ENCODE measurements at regions not wholly inside any gene's neighbourhood (a gene's known extent, or its start where the extent isn't known, plus 50 kb on each side); places are given as distances from the start of the nearest gene placed in this dataset.

GRCh38 chr13:30816736-30817135 lies 81.4 kb downstream of the ALOX5AP start:
- Mint-ChIP-seq H3K27ac (no peak overlapping the region), H3K4me1 (ENCODE audit: low read depth) (peaks cover 5% of the 10 kb centered on the region), H3K4me3 (no peak overlapping the region), H3K36me3 (ENCODE audit: low read depth) (no peaks in the 10 kb centered on the region), H3K27me3 (ENCODE audit: low read depth) (peaks cover 24% of the 10 kb centered on the region), H3K9me3 (no peaks in the 10 kb centered on the region)

DNA sequence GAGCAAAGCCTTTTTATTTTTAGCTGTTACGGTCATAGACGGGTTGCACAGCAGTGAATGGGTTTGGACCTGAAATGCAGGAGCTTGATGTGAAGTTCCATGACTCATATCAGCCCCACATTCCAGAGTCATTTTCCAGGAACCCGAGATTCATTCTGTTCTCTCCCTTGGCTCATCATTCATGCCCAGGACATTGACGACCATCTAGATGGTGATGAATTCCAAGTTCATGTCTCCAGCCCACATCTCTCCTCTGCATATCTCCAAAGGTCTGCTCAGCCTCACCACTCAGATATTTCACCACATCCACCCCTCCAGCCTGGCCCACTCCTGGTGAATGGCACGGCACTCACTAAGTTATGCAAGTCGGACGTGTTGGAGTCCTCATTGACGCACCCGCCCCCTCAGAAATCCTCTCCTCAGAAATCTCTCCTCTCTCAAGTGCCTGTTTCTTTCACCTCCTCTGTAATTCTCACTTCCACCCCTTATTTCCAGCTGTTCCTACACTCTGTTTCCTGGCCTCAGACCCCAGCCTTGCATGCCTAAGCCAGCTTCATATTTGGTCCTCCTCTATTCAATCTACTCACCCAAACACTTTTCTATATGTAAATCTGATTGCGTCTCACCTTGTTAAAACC lies 83.1 kb downstream of the ALOX5AP start:
- H3K9me3 Mint-ChIP-seq: no peaks in the 10 kb centered on the region
- H3K4me1 Mint-ChIP-seq (ENCODE audit: low read depth): peaks cover 9% of the 10 kb centered on the region
- no peak overlapping the region for H3K4me3 Mint-ChIP-seq
- peaks cover 27% of the 10 kb centered on the region for H3K27me3 Mint-ChIP-seq (ENCODE audit: low read depth)
- no peak overlapping the region for H3K27ac Mint-ChIP-seq
- H3K36me3 Mint-ChIP-seq (ENCODE audit: low read depth): no peaks in the 10 kb centered on the region

GRCh38 chr13:30819136-30819888 lies 84.0 kb downstream of the ALOX5AP start:
- peaks cover 27% of the 10 kb centered on the region for H3K27me3 Mint-ChIP-seq (ENCODE audit: low read depth)
- no peaks in the 10 kb centered on the region for H3K36me3 Mint-ChIP-seq (ENCODE audit: low read depth)
- no peak overlapping the region for H3K4me3 Mint-ChIP-seq
- peaks cover 9% of the 10 kb centered on the region for H3K4me1 Mint-ChIP-seq (ENCODE audit: low read depth)
- no peaks in the 10 kb centered on the region for H3K9me3 Mint-ChIP-seq
- no peak overlapping the region for H3K27ac Mint-ChIP-seq

GRCh38 chr13:30821421-30821820 lies 84.7 kb upstream of the MEDAG start:
- H3K27ac Mint-ChIP-seq: no peak overlapping the region
- no peaks in the 10 kb centered on the region for H3K36me3 Mint-ChIP-seq (ENCODE audit: low read depth)
- H3K4me1 Mint-ChIP-seq (ENCODE audit: low read depth): peaks cover 9% of the 10 kb centered on the region
- H3K9me3 Mint-ChIP-seq: no peaks in the 10 kb centered on the region
- peaks cover 23% of the 10 kb centered on the region for H3K27me3 Mint-ChIP-seq (ENCODE audit: low read depth)
- no peak overlapping the region for H3K4me3 Mint-ChIP-seq

GRCh38 chr13:30824651-30825050 lies 81.4 kb upstream of the MEDAG start:
- no peaks in the 10 kb centered on the region for H3K36me3 Mint-ChIP-seq (ENCODE audit: low read depth)
- H3K4me3 Mint-ChIP-seq: no peak overlapping the region
- peaks cover 13% of the 10 kb centered on the region for H3K27me3 Mint-ChIP-seq (ENCODE audit: low read depth)
- H3K4me1 Mint-ChIP-seq (ENCODE audit: low read depth): peaks cover 6% of the 10 kb centered on the region
- H3K9me3 Mint-ChIP-seq: no peaks in the 10 kb centered on the region
- H3K27ac Mint-ChIP-seq: no peak overlapping the region

GRCh38 chr13:30826911-30827577 lies 79.0 kb upstream of the MEDAG start:
- no peak overlapping the region for H3K27ac Mint-ChIP-seq
- H3K27me3 Mint-ChIP-seq (ENCODE audit: low read depth): peaks cover 13% of the 10 kb centered on the region
- no peaks in the 10 kb centered on the region for H3K36me3 Mint-ChIP-seq (ENCODE audit: low read depth)
- peaks cover 11% of the 10 kb centered on the region for H3K4me1 Mint-ChIP-seq (ENCODE audit: low read depth)
- H3K4me3 Mint-ChIP-seq: no peak overlapping the region
- H3K9me3 Mint-ChIP-seq: no peaks in the 10 kb centered on the region

- Mint-ChIP-seq H3K9me3 (no peaks in the 10 kb centered on the region), H3K4me1 (ENCODE audit: low read depth) (peaks cover 11% of the 10 kb centered on the region), H3K27ac (no peak overlapping the region), H3K4me3 (no peak overlapping the region), H3K36me3 (ENCODE audit: low read depth) (no peaks in the 10 kb centered on the region), H3K27me3 (ENCODE audit: low read depth) (peaks cover 13% of the 10 kb centered on the region)
Observed at GRCh38 chr13:30827578-30827925, 78.5 kb upstream of the MEDAG start.

GRCh38 chr13:30829145-30829832 lies 76.8 kb upstream of the MEDAG start:
- H3K27ac Mint-ChIP-seq: no peak overlapping the region
- H3K4me1 Mint-ChIP-seq (ENCODE audit: low read depth): peaks cover 8% of the 10 kb centered on the region
- no peaks in the 10 kb centered on the region for H3K36me3 Mint-ChIP-seq (ENCODE audit: low read depth)
- peaks cover 10% of the 10 kb centered on the region for H3K27me3 Mint-ChIP-seq (ENCODE audit: low read depth)
- H3K9me3 Mint-ChIP-seq: no peaks in the 10 kb centered on the region
- H3K4me3 Mint-ChIP-seq: no peak overlapping the region

GRCh38 chr13:30829833-30830637 lies 76.0 kb upstream of the MEDAG start:
- H3K4me3 Mint-ChIP-seq: no peak overlapping the region
- H3K9me3 Mint-ChIP-seq: no peaks in the 10 kb centered on the region
- peaks cover 8% of the 10 kb centered on the region for H3K4me1 Mint-ChIP-seq (ENCODE audit: low read depth)
- H3K27ac Mint-ChIP-seq: no peak overlapping the region
- peaks cover 8% of the 10 kb centered on the region for H3K27me3 Mint-ChIP-seq (ENCODE audit: low read depth)
- H3K36me3 Mint-ChIP-seq (ENCODE audit: low read depth): no peaks in the 10 kb centered on the region

- Mint-ChIP-seq H3K9me3 (no peaks in the 10 kb centered on the region), H3K36me3 (ENCODE audit: low read depth) (no peaks in the 10 kb centered on the region), H3K27me3 (ENCODE audit: low read depth) (peaks cover 6% of the 10 kb centered on the region), H3K27ac (peak overlapping the region; percentile 45), H3K4me1 (ENCODE audit: low read depth) (peaks cover 8% of the 10 kb centered on the region), H3K4me3 (no peak overlapping the region)
Observed at GRCh38 chr13:30830638-30830965, 75.5 kb upstream of the MEDAG start.

DNA sequence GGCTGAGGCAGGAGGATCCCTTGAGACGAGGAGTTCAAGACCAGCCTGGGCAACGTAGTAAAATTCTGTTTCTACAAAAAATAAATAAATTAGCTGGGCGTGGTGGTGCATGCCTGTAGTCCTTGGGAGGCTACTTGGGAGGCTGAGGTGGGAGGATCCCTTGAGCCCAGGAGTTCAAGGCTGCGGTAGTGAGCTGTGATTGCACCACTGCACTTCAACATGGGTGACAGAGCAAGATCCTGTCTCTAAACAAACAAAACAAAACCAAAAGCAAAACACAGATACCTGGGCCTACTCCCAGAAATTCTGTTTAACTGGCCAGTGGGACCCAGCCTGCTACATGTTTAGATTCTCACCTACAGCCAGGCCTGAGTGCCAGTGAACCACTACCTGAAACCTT lies 74.6 kb upstream of the MEDAG start:
- H3K4me1 Mint-ChIP-seq (ENCODE audit: low read depth): peaks cover 8% of the 10 kb centered on the region
- no peak overlapping the region for H3K4me3 Mint-ChIP-seq
- no peak overlapping the region for H3K27ac Mint-ChIP-seq
- H3K36me3 Mint-ChIP-seq (ENCODE audit: low read depth): no peaks in the 10 kb centered on the region
- H3K27me3 Mint-ChIP-seq (ENCODE audit: low read depth): no peaks in the 10 kb centered on the region
- no peaks in the 10 kb centered on the region for H3K9me3 Mint-ChIP-seq

GRCh38 chr13:30832377-30832776 lies 73.7 kb upstream of the MEDAG start:
- no peaks in the 10 kb centered on the region for H3K9me3 Mint-ChIP-seq
- no peak overlapping the region for H3K27ac Mint-ChIP-seq
- no peak overlapping the region for H3K4me3 Mint-ChIP-seq
- H3K4me1 Mint-ChIP-seq (ENCODE audit: low read depth): peaks cover 8% of the 10 kb centered on the region
- H3K36me3 Mint-ChIP-seq (ENCODE audit: low read depth): no peaks in the 10 kb centered on the region
- H3K27me3 Mint-ChIP-seq (ENCODE audit: low read depth): peaks cover 4% of the 10 kb centered on the region

- no peaks in the 10 kb centered on the region for H3K36me3 Mint-ChIP-seq (ENCODE audit: low read depth)
- peaks cover 4% of the 10 kb centered on the region for H3K27me3 Mint-ChIP-seq (ENCODE audit: low read depth)
- H3K9me3 Mint-ChIP-seq: no peaks in the 10 kb centered on the region
- H3K27ac Mint-ChIP-seq: no peak overlapping the region
- no peak overlapping the region for H3K4me3 Mint-ChIP-seq
- H3K4me1 Mint-ChIP-seq (ENCODE audit: low read depth): peaks cover 8% of the 10 kb centered on the region
Observed at GRCh38 chr13:30832845-30833332, 73.2 kb upstream of the MEDAG start.

DNA sequence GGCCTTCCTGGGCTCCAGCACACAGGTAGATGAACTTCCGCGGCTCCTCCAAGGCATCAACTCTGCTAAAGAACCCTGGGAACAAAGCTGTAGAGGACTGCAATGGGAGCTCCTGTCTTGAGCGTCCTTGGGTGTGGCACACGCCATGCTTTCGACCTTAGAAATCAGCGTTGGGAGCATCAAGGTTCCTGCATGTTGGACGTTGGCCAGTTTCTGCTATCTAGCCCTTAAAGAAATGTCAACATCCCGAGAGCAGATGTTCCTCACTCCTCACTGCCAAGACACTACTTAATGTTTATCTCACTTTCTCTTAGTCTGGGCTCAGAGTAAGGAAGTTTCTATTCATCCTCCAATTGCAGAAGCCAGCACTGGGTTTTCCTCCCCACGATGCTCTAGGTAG lies 70.6 kb upstream of the MEDAG start:
- H3K4me3 Mint-ChIP-seq: no peak overlapping the region

More for the DNA sequence above, 70.6 kb upstream of the MEDAG start:
- no peak overlapping the region for H3K27ac Mint-ChIP-seq
- H3K9me3 Mint-ChIP-seq: no peaks in the 10 kb centered on the region
- H3K27me3 Mint-ChIP-seq (ENCODE audit: low read depth): peaks cover 4% of the 10 kb centered on the region
- no peaks in the 10 kb centered on the region for H3K36me3 Mint-ChIP-seq (ENCODE audit: low read depth)
- H3K4me1 Mint-ChIP-seq (ENCODE audit: low read depth): peaks cover 6% of the 10 kb centered on the region
